ENCODE measurements at regions not wholly inside any gene's neighbourhood (a gene's known extent, or its start where the extent isn't known, plus 50 kb on each side); places are given as distances from the start of the nearest gene placed in this dataset.

- DNase-seq (ENCODE audit: low read depth), result no peak
- TF ChIP-seq, protein P1, sequence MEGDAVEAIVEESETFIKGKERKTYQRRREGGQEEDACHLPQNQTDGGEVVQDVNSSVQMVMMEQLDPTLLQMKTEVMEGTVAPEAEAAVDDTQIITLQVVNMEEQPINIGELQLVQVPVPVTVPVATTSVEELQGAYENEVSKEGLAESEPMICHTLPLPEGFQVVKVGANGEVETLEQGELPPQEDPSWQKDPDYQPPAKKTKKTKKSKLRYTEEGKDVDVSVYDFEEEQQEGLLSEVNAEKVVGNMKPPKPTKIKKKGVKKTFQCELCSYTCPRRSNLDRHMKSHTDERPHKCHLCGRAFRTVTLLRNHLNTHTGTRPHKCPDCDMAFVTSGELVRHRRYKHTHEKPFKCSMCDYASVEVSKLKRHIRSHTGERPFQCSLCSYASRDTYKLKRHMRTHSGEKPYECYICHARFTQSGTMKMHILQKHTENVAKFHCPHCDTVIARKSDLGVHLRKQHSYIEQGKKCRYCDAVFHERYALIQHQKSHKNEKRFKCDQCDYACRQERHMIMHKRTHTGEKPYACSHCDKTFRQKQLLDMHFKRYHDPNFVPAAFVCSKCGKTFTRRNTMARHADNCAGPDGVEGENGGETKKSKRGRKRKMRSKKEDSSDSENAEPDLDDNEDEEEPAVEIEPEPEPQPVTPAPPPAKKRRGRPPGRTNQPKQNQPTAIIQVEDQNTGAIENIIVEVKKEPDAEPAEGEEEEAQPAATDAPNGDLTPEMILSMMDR (IDR thresholded peaks at IDR 0.05; ENCODE audit: control insufficient read depth, extremely low read depth, insufficient read depth), result no peak
- H3K4me3 ChIP-seq (ENCODE audit: low read depth, low read length), result no peak overlapping the region
These were observed 198.4 kb upstream of the ATXN7L3B start for GRCh38 chr12:74339211-74339610.

DNA sequence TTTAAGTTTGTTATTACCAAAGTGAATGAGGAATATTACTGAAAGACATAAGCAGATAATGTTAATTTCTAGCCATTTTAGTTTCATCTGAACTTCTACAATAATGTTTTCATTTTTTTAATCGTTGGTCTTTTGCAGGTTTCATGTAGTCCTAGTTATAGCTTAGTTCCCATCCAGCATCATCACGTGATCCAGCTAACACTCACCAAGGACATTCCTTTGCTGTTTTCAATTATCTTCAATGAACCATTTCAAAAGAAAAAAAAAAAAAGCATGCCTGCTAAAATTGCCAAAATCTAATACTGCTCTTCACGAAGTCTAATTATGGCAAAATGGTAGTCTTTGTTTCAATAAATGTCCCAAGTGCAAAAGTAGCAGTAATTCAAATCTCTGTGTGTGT, 187.7 kb upstream of the ATXN7L3B start:
- no peak overlapping the region for H3K4me3 ChIP-seq (ENCODE audit: low read depth, low read length)
- TF ChIP-seq, protein P1 (IDR thresholded peaks at IDR 0.05; ENCODE audit: control insufficient read depth, extremely low read depth, insufficient read depth), result no peak
- DNase-seq (ENCODE audit: low read depth), result no peak

DNA sequence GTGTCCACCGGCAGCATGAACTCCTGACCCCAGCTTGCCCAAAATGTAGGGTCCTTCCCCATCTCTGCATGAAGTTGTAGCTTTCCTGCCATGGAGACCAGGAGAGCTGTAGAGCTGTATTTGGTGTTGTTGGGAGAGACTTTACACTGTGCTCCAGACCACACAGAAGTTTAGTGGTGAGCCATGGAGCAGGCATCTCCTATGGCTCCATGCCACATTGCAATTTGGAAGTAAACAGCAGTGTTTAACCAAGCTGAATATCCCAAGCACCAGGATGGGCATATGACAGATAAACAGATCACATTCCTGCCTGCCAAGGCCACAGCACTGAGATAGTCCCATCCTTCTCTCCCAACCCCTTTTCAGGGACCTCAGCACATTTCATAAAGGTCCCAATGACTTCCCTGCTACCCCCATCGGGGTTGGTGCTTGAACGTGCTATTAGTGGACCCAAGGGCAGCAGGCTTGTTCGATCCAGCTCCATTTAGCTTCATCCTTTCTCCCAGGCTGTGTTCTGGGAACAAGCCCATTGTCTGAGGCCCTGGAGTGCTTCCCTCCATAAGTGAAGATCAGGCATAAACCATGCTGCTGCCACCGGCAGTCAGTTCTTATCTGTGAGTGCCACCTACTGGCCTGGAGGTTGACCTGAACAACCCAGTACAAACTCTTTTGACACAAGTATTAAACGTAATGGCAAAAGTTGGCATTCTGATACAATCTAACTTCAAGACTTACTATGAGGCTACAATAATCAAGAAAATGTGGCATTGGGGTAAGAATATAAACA, 172.3 kb upstream of the ATXN7L3B start:
- peak; percentile 33 for DNase-seq (ENCODE audit: low read depth)
- no peak overlapping the region for H3K4me3 ChIP-seq (ENCODE audit: low read depth, low read length)

DNA sequence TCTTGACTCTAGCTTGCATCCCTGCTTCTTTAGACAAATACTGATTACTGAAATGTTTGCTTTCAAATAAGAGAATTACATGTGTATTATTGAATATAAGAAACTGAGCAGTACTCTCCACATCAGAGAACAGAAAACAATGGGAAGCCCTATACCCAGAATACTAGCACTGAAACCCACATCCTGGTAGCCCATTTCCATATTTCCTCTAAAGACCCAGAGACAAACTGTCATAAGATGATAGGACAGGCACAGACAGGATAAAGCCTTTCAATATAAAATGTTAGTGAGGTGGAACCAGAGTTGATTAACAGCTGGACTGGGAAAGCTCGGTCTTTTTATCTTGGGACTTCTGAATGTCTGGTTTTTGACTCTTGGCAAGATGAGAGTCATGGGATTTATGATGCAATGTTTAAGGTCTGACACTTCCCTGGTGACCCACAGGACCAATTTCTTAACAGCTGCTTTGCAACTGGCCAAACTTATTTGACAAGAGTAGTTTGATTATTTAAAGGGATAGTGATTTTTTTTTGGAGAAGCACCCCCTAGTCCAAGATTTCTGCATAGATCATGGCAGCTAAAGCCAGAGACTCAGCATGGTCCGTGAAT, 166.9 kb upstream of the ATXN7L3B start:
- H3K4me3 ChIP-seq (ENCODE audit: low read depth, low read length), result no peak overlapping the region
- TF ChIP-seq, protein P1 (IDR thresholded peaks at IDR 0.05; ENCODE audit: control insufficient read depth, extremely low read depth, insufficient read depth), result no peak
- no peak for DNase-seq (ENCODE audit: low read depth)

More for the DNA sequence above, 172.3 kb upstream of the ATXN7L3B start:
- TF ChIP-seq, protein P1 (IDR thresholded peaks at IDR 0.05; ENCODE audit: control insufficient read depth, extremely low read depth, insufficient read depth), result peak; percentile 55

DNA sequence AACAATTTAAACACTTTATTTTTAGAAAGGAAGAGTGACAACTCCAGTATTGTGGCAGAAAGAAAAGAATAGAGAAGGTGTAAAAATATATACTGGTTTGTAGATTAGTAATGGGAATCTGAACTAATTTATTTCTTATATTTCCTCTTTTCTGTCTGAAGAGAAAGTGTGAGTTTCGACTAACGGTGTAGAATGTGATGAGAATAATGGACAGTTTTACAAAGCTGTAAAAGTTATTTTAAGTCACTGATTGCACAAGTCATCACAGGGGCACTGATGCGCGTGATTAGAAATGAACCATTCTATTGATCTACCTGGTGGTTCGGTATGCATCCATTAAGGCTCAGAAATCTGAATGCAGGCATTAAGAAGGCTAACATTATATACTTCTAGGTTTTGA, 158.5 kb upstream of the ATXN7L3B start:
- TF ChIP-seq, protein P1 (IDR thresholded peaks at IDR 0.05; ENCODE audit: control insufficient read depth, extremely low read depth, insufficient read depth), result no peak
- no peak for DNase-seq (ENCODE audit: low read depth)
- H3K4me3 ChIP-seq (ENCODE audit: low read depth, low read length), result no peak overlapping the region

GRCh38 chr12:74381958-74382357, 155.7 kb upstream of the ATXN7L3B start:
- TF ChIP-seq, protein P1 (IDR thresholded peaks at IDR 0.05; ENCODE audit: control insufficient read depth, extremely low read depth, insufficient read depth), result no peak
- DNase-seq (ENCODE audit: low read depth), result no peak
- H3K4me3 ChIP-seq (ENCODE audit: low read depth, low read length), result no peak overlapping the region

Measured in LNCaP clone FGC (cell line).